ENCODE measurements at regions not wholly inside any gene's neighbourhood (a gene's known extent, or its start where the extent isn't known, plus 50 kb on each side); places are given as distances from the start of the nearest gene placed in this dataset.

DNA sequence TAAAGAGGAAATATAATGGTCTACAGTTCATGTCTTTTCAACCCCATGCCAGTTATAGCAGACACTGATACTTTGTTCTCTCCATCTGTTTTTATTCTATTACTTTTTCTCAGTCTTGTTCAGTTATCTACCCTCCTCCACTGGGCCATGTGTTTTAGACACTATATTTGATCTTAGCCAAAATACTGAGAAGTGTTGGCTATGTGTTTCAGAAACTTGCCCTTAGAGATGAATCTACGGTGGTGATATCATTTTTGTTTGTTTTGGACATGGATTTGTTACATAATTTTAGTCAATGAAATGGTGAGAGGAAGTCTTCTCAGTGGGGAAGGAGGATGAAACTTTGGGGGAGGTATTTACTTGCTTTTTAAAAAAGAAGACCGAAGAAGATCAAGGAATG lies 211.5 kb upstream of the DDX53 start:
- Histone ChIP-seq H3K4me1 (ENCODE audit: control insufficient read depth, insufficient read depth, low read length) (no peaks in the 10 kb centered on the region), H3K9me3 (ENCODE audit: control insufficient read depth, insufficient read depth, low read depth, low read length) (no peaks in the 10 kb centered on the region), H3K36me3 (ENCODE audit: control insufficient read depth in 2 of 2, insufficient read depth in 1 of 2, low read length in 2 of 2) (no peaks in the 10 kb centered on the region), H3K4me3 (ENCODE audit: low read depth, low read length) (no peak overlapping the region), H3K27ac (ENCODE audit: extremely low read depth, low read depth, low read length) (no peak overlapping the region)
- POLR2A ChIA-PET = no interaction called here
- TF ChIP-seq ZBTB7A (tag by site-specific recombination; IDR thresholded peaks at IDR 0.05; ENCODE audit: low read depth) = no peak
- TF ChIP-seq ZNF169 (tag by site-specific recombination; IDR thresholded peaks at IDR 0.05) = no peak
- TF ChIP-seq GLIS1 (tag by site-specific recombination; IDR thresholded peaks at IDR 0.05) = no peak
- no peak for TF ChIP-seq ZNF132 (tag by site-specific recombination; IDR thresholded peaks at IDR 0.05; ENCODE audit: borderline replicate concordance)
- no peak for TF ChIP-seq GLI2 (tag by site-specific recombination; IDR thresholded peaks at IDR 0.05; ENCODE audit: borderline replicate concordance, low read depth)
- TF ChIP-seq ZNF623 (tag by site-specific recombination; IDR thresholded peaks at IDR 0.05) = no peak
- TF ChIP-seq ZNF792 (tag by site-specific recombination; IDR thresholded peaks at IDR 0.05) = no peak
- no peak for TF ChIP-seq ZNF211 (tag by site-specific recombination; IDR thresholded peaks at IDR 0.05; ENCODE audit: low read depth)
- TF ChIP-seq ZNF175 (tag by site-specific recombination; IDR thresholded peaks at IDR 0.05) = no peak
- TF ChIP-seq ZNF366 (tag by site-specific recombination; conservative IDR thresholded peaks at IDR 0.05) = no peak
- no peak for TF ChIP-seq ZNF350 (tag by site-specific recombination; IDR thresholded peaks at IDR 0.05)
- TF ChIP-seq ZNF140 (tag by site-specific recombination; IDR thresholded peaks at IDR 0.05) = no peak
- CTCF ChIA-PET = no interaction called here

DNA sequence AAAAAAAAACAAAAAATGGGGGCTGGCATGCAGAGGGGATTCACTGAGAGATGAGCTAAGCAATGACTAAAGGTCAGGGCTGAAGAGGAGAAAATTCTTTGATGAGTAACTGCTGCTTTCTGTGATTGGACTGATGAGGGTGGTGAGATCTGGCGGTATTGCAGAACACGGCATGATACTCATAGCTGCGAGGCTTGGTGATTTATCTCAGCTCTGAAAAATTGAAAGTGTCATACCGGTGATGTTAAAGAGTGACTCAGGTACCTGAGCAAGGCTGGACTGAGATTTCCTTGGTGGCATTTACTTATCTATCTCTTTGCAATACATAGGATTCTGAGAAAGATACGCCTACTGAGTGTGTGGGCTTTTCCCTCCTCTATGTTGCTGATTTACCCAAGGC lies 204.1 kb upstream of the DDX53 start:
- no peaks in the 10 kb centered on the region for H3K9me3 ChIP-seq (ENCODE audit: control insufficient read depth, insufficient read depth, low read depth, low read length)
- no peak overlapping the region for H3K4me3 ChIP-seq (ENCODE audit: low read depth, low read length)
- H3K4me1 ChIP-seq (ENCODE audit: control insufficient read depth, insufficient read depth, low read length) = no peaks in the 10 kb centered on the region
- H3K36me3 ChIP-seq (ENCODE audit: control insufficient read depth in 2 of 2, insufficient read depth in 1 of 2, low read length in 2 of 2) = no peaks in the 10 kb centered on the region
- H3K27ac ChIP-seq (ENCODE audit: extremely low read depth, low read depth, low read length) = no peak overlapping the region
- ChIA-PET POLR2A (no interaction called here), CTCF (interaction anchor here (0.7 kb wide), 1 partner anchor 11 kb away, joined by 4 read pairs; no protein-coding TSS in a partner anchor)
- TF ChIP-seq ZBTB17 (tag by site-specific recombination; IDR thresholded peaks at IDR 0.05) (no peak), ZNF623 (tag by site-specific recombination; IDR thresholded peaks at IDR 0.05) (no peak), ZNF2 (tag by site-specific recombination; IDR thresholded peaks at IDR 0.05) (no peak), ZNF24 (tag by site-specific recombination; IDR thresholded peaks at IDR 0.05) (no peak), ZNF266 (tag by site-specific recombination; IDR thresholded peaks at IDR 0.05; ENCODE audit: low read depth) (no peak), ZNF155 (tag by site-specific recombination; IDR thresholded peaks at IDR 0.05) (no peak), ZFP37 (tag by site-specific recombination; IDR thresholded peaks at IDR 0.05) (no peak)

DNA sequence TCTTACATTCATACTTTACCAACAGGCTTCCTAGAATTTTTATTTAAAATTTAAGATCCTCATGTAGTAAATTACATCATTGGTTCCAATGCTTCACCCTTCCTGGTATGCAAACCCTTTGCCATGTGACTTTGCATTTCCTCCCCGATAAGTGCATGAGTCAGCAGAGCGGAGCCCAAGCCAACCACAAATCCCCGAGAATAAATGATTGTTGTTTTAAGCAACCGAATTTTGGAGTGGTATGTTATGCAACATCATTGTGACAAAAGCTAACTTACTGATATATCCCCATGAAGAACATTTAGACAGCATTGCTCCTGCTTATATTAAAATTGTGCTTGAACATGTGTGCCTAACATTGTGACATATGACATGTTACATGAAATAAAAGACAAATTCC lies 199.4 kb upstream of the DDX53 start:
- Histone ChIP-seq H3K27ac (ENCODE audit: extremely low read depth, low read depth, low read length) (no peak overlapping the region), H3K36me3 (ENCODE audit: control insufficient read depth in 2 of 2, insufficient read depth in 1 of 2, low read length in 2 of 2) (no peaks in the 10 kb centered on the region), H3K9me3 (ENCODE audit: control insufficient read depth, insufficient read depth, low read depth, low read length) (no peaks in the 10 kb centered on the region), H3K4me3 (ENCODE audit: low read depth, low read length) (no peak overlapping the region), H3K4me1 (ENCODE audit: control insufficient read depth, insufficient read depth, low read length) (no peaks in the 10 kb centered on the region)
- POLR2A ChIA-PET = no interaction called here
- CTCF ChIA-PET = no interaction called here
- TF ChIP-seq ZNF521 (tag by site-specific recombination; IDR thresholded peaks at IDR 0.05) (no peak), KLF10 (tag by site-specific recombination; IDR thresholded peaks at IDR 0.05) (no peak), SETDB1 (IDR thresholded peaks at IDR 0.05; ENCODE audit: insufficient read length, low read length) (peak; percentile 28), ZNF658 (tag by site-specific recombination; IDR thresholded peaks at IDR 0.05) (no peak), ZNF423 (tag by site-specific recombination; IDR thresholded peaks at IDR 0.05) (no peak)
- TF ChIP-seq, protein P1, sequence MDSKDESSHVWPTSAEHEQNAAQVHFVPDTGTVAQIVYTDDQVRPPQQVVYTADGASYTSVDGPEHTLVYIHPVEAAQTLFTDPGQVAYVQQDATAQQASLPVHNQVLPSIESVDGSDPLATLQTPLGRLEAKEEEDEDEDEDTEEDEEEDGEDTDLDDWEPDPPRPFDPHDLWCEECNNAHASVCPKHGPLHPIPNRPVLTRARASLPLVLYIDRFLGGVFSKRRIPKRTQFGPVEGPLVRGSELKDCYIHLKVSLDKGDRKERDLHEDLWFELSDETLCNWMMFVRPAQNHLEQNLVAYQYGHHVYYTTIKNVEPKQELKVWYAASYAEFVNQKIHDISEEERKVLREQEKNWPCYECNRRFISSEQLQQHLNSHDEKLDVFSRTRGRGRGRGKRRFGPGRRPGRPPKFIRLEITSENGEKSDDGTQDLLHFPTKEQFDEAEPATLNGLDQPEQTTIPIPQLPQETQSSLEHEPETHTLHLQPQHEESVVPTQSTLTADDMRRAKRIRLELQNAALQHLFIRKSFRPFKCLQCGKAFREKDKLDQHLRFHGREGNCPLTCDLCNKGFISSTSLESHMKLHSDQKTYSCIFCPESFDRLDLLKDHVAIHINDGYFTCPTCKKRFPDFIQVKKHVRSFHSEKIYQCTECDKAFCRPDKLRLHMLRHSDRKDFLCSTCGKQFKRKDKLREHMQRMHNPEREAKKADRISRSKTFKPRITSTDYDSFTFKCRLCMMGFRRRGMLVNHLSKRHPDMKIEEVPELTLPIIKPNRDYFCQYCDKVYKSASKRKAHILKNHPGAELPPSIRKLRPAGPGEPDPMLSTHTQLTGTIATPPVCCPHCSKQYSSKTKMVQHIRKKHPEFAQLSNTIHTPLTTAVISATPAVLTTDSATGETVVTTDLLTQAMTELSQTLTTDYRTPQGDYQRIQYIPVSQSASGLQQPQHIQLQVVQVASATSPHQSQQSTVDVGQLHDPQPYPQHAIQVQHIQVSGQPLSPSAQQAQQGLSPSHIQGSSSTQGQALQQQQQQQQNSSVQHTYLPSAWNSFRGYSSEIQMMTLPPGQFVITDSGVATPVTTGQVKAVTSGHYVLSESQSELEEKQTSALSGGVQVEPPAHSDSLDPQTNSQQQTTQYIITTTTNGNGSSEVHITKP (tag by site-specific recombination; IDR thresholded peaks at IDR 0.05) = no peak

All from HEK293 (cell line).